NCI-H2029 treated with DMSO at 0.1 percent for 48 hours (cell line): ENCODE measurements at regions not wholly inside any gene's neighbourhood (a gene's known extent, or its start where the extent isn't known, plus 50 kb on each side); places are given as distances from the start of the nearest gene placed in this dataset.
"Not testable (repeated sequence)": the region's sequence is repeated elsewhere in the genome, so short reads cannot be mapped to it uniquely, and the experiment has no call there.

ENCODE experiments used
- DNase-seq: peaks from one replicate; lab custom pipeline; 2025; lab: John Stamatoyannopoulos, UW

DNA sequence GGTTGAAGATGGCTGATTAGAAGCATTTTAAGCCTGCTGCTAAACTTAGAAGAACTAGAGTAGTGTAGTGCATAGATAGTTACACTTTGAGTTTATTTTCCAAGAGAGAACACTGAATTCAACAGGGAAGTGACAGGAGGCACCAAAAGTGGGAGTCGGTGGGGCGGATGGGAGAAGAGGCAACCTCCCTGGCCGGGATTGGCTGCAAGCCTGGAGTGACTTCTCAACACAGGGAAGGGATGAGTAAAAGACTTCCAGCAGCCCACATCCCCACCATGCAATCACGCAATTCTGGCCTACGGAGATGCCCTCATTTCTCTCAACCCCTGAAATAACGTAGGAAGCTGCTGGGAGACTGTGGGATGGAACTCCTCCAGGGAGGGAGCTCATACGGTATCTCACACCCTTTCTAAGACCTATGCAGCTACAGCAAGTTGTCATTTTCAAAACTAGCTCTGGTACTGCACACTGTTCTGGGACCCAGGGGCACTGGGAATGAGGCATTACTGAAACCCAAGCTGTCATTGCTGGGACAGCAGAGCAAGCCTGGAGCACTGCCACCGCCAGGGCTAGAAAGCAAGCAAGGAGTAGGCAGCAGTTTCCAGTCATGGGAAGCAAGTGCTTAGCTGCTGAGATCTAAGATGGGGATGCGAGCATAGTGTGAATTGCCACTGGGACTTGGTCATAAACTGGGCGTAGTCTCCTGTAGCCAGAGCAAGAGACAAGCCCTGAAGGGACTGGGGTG lies 331.6 kb upstream of the PTGER4 start:
- no peak for DNase-seq

GRCh38 chr5:40346901-40347300 lies 332.8 kb upstream of the PTGER4 start:
- DNase-seq = no peak

DNA sequence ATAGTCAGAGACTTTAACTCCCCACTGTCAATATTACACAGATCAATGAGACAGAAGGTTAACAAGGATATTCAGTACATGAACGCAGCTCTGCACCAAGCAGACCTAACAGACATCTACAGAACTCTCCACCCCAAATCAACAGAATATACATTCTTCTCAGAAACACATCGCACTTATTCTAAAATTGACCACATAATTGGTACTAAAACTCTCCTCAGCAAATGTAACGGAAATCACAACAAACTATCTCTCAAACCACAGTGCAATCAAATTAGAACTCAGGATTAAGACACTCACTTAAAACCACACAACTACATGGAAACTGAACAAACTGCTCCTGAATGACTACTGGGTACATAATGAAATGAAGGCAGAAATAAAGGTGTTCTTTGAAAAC lies 341.3 kb upstream of the PTGER4 start:
- not testable (repeated sequence) for DNase-seq

GRCh38 chr5:40334242-40334635 lies 345.5 kb upstream of the PTGER4 start:
- no peak for DNase-seq

DNA sequence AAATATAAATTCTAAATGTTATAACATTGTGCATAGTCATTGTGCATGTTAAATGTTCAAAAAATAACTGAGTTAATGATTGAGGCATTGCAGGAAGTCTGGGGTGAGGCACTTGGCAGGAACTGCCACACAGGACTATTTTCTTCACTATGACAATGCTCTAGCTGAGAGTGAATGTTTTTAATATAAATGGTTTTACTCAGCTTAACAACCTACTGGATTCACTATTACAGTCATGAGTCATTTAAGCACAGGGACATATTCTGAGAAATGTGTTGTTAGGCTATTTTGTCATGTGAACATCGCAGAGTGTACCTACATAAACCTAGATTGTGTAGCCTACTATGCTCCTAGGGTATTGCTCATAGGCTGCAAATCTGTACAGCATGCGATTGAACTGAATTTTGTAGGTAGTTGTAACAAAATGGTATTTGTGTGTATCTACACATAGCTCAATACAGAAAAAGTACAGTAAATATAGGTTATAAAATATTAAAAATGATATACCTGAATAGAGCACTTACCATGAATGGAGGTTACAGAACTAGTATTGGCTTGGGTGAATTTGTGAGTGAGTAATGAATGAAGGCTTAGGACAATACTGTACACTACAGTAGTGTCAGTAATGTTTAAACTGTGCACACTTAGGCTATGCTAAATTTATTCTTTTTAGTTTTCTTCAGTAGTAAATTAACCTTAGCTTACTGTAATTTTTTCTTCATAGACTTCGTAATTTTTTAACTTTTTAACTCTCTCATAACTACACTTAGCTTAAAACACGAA lies 346.1 kb upstream of the PTGER4 start:
- no peak for DNase-seq

DNA sequence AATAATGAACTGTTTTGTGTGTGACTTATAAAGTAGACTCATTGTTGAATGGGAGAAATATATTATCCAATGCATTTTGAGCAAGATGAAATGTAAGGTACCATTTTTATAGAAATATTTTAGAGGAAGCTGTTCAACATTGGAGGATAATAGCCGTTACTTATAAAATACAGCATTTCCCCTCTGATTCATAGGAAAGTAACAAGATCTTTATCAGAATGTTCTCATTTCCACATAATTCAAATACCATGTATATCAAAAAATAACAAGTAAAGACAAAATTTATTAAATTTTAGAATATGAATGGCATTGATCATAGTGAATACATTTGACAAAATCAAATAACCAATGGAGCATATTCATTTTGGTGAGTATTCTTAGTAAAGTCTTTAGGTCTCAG lies 346.7 kb upstream of the PTGER4 start:
- no peak for DNase-seq

GRCh38 chr5:40331616-40332015 lies 348.1 kb upstream of the PTGER4 start:
- no peak for DNase-seq

GRCh38 chr5:40321514-40321913 lies 358.2 kb upstream of the PTGER4 start:
- no peak for DNase-seq

GRCh38 chr5:40318395-40318794 lies 361.3 kb upstream of the PTGER4 start:
- DNase-seq = no peak

DNA sequence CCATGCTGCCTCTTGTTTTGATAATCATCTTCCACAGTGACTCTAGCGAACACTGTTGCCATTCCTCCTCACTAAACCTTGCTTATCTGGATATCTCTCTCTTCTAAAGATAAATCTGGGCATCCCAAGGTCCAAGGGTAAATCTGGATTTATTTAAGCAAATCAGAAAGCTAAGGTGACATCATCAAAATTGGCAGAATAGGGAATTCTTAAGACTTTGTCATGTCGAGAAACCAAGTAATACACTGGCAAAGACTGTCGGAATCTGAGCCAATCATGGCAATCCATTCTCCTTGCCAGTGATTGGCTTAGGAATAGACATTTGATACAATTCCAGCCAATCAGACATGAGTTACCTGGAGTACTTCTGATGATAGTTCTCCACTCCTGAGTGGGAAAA lies 362.7 kb upstream of the PTGER4 start:
- no peak for DNase-seq

DNA sequence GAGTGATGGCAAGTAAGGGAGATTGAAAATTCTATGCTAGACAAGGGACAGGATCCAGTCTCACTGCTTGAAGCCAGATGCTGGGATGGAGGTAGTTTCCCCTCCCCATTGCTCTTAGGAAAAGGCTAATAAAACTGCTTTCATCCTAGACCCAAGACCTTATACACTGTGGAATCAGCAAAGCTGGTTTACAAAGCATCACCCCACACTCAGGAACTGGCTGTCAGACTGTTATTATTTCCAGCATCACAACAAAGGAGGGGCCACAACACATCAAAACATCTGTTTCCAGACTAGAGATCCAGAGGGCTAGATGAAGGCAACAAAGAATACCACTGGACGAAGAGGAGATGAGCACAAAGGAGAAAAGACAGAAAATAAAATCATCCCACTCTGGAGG lies 364.6 kb upstream of the PTGER4 start:
- no peak for DNase-seq

DNA sequence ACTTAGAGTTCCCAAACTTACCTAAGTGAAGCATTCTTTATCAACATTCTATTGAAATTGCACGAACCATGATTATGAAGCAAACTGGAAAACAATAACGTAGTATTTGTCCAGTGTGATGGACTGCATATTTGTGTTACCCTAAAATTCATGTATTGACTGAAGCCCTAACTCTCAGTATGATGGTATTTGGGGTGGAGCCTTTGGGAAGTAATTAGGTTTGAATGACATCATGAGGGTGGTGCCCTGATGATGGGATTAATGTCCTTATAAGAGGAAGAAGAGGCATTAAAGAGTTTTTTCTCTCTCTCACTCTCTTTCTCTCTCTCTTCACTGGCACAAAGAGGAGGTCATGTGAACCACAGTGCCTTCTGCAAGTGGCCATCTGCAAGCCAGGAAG lies 365.4 kb upstream of the PTGER4 start:
- DNase-seq = no peak

DNA sequence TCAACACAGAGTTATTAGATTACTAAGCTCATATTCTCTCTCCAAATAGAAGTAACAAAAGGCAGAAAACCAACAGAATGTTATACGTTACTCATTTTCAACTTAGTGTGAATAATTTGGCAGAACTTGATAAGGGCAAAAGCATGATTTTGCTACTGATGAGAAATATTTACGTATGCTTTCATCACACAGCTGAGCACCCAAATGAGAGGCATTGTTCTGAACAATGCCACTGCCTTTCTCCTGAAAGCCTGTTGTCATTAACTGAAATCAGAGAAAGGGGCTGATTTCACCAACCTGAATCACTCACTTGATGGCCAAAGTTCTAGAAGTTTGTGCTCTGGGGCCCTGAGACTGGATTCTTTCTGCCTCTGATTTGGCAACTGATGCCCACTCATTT lies 367.5 kb upstream of the PTGER4 start:
- no peak for DNase-seq

DNA sequence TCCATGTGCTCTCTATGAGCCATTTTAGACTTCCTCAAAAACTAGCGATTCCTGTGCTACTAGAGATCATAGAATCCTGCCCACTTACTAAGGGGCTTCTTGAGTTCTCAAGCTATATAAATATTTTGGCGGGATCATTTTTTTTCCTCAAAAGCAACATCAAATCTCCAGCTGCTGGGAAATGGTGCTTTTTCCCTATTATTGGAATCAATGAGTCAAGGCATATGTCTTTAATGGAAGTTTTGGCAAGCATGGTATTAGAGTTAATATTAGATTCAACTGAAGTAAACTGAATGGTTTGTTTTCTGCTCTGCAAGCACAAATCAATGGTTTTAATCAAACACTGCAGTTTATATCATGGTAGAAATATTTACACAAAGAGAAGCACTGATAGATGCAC lies 369.9 kb upstream of the PTGER4 start:
- no peak for DNase-seq

- DNase-seq = no peak
Measured at GRCh38 chr5:40308867-40309266, 370.8 kb upstream of the PTGER4 start.

DNA sequence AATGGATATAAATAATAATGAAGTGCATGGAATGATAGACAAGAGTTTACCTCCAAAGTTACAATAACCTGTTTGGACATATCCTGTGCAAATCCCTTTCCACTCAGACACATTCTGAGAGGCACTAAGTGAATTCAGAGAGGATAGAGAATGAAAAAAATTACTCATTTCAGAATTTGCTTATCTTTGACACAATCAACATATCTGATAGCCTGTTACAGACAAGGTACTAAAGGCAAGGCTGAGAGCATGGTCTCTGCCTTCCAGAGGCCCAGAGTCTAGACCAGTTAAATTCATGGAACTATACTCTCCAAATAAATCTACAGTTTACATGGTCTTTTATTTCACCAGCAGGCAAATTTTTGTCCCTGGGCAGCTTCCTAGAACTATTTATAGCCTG lies 371.8 kb upstream of the PTGER4 start:
- no peak for DNase-seq

DNA sequence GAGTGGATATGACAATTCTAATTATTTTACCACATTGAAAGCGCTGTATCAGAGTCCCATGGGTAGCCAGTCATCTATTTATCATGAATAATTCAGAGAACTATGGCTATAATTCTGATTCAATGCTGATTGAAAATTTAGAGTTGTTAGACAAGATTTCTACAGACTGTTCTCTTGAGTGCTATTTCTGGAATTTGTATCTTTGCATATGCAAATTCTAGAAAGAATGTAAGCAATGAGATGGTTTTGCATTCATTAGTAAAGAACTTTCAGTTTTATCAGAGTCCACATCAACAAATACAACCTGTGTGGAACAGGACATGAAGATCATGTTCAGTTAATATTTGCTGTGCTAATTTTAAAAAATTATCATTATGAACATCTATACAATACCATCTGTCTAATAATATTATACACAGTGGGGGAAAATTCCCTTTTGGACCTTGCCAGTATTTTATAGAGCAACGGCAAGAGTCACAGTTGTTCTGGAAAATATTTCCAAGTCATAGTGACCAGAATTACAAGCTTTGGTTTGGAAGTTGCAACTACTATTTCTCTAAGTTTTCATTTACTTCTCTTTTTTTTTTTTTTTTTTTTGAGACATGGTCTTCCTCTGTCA lies 372.7 kb upstream of the PTGER4 start:
- DNase-seq = no peak

- DNase-seq = no peak
Measured at GRCh38 chr5:40292006-40292405, 387.7 kb upstream of the PTGER4 start.

GRCh38 chr5:40291338-40291737 lies 388.4 kb upstream of the PTGER4 start:
- DNase-seq = no peak

DNA sequence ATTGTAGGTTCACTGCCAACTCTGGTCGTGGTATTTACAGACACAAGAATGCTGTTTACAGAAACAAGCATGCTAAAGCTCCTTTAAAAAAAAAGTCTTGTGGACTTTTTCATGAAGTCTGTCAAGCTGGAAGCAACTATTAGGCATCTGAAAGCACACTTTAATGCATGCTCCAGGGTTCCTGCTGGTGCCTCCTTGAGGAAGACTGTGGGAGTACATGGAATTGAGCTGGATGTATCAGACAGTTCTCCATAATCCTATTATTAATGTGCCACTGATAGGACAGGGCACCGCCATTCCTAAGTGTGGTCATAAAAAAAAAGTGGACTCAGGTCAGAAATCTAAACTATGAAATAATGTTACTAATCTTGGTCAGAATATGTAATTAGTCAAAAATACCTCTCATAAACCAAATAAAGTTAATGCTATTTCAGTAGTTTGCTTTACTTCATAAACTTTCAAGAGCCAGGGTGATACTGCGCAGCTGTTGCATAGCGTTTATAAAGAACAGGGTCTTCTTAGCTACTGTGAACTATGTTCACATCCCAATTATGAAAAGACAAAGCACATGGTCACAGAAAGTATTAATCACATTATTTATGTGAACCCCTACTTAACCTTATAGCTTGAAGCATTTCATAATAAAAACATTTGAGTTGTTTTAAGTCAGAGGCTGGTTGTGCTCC lies 390.8 kb upstream of the PTGER4 start:
- DNase-seq = no peak

DNA sequence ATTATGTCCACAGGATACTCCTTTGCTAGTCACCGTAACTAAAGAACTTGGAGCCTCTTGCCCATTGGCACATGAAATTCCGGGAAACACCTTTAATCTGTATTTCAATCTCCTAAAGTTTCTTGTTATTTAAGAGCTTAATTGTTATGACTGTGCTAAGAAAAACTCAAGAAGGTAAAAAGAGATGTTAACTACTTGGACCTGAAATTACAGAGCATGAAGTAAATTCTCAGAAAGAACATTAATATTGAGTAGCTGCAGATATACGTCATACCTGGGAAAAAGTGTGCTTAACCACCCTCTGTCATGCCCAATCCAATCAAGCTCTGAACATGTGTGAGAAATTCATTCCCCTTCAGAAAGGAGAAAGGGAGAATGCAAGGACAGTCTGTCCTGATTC lies 394.9 kb upstream of the PTGER4 start:
- no peak for DNase-seq

GRCh38 chr5:40278881-40279280 lies 400.8 kb upstream of the PTGER4 start:
- no peak for DNase-seq
